ENCODE measurements at regions not wholly inside any gene's neighbourhood (a gene's known extent, or its start where the extent isn't known, plus 50 kb on each side); places are given as distances from the start of the nearest gene placed in this dataset.

DNA sequence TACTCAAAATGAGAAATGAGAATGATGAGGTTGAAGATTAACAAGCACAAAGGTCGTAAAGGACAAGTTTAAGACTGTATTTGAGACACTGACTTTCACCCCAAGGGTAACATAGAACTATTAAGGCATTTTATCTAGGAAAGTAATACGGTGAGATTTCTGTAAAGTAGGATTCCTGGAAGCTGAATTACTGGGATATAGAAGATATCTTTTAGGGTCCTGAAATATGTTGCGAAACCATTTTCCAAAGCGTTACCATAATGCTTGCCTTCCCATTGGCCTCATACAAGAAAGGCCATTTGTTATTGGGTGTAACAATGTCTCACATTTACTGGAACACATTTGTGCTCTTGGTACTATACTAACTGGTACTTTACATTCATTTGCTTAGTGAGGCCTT, 1185.9 kb upstream of the TENM4 start:
- no peak for DNase-seq

DNA sequence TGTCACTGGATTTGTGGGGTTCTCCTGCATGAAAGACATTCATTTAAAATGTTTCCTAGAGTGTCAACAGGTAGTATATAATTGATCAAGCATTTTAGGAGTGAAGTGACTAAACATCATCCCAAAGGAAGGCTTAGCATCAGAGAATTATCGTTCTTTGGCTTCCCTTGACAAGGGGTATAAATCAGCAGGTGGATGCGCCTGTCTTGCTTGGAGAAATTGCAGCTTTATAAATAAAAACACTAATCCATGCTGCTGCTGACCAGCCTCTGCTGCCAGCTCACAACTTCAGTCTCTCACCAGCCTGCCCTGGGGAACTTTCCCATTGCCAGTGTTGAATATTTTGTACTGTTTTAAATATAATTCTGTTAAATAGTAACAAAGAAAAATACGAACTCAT, 1184.7 kb upstream of the TENM4 start:
- no peak for DNase-seq

DNA sequence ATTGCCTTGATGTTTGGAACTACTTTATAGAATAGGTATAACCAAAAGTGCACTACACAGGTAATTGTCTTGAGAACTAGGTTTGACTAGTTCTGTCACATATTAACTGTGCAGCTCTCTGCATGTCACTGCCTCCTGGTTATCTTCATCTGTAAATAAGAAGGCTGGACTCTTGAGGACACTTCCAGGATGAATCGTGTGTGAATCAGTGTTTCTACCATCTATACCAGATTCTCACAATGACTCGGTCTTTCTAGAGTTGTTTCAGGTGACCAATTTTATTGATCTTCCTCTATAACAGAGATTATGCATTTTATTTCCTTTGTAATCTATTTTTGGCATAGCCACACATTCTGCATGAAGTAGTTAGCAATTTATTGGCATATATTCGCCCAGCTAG, 1181.0 kb upstream of the TENM4 start:
- DNase-seq = no peak

DNA sequence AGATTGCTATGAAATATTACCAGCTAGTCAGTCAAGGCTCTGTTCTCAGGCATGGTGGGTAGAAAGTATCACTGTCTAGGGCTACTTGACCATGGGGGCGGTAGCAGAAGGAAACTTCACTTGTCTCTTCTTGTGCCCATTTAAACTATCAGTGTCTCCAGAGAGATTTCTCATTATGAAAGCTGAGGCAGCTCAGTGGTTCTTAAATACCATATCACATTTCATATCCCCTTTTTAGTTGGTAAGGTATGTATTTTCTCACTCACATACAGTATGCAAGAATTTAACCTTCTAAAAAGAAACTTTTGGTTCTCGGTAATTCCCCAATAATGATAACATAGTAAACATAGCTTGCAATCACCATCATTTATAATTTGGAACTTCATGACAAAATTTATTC, 1180.0 kb upstream of the TENM4 start:
- no peak for DNase-seq

DNA sequence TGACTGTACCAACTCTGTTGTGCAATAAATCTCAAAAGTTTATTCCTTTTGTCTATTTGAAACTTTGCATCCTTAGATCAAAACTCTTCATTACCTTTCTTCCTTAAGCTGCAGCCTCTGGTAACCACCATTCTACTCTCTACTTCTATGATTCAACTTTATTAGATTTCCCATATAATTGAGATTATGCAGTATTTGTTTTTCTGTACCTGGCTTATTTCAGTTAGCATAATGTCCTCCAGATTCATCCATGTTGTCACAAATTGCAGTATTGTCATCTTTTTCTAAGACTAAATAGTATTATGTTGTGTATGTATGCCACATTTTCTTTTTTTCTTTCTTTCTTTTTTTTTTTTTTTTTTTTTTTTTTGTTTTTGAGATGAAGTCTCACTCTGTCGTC, 1176.3 kb upstream of the TENM4 start:
- DNase-seq = no peak

GRCh38 chr11:80616070-80616800, 1175.4 kb upstream of the TENM4 start:
- DNase-seq = no peak

DNA sequence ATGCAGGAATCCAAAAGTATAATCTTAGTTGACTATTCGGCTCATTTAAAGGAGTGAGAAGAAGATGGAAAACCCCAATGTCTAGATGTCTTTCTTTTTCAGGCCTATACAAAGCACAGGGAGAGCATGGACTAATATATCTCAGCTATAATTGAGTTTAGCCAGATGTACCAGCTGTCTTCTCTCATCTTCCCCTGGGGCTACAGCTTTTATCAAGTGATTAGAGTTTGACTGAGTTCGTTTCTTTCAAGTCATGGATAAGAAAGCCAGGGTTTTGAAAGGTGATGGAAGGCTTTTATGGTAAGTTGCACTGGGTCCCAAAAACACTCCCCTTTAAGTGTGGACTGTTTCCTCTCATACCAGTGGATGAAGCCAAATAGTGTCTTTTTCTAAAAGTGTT, 1172.8 kb upstream of the TENM4 start:
- no peak for DNase-seq

DNA sequence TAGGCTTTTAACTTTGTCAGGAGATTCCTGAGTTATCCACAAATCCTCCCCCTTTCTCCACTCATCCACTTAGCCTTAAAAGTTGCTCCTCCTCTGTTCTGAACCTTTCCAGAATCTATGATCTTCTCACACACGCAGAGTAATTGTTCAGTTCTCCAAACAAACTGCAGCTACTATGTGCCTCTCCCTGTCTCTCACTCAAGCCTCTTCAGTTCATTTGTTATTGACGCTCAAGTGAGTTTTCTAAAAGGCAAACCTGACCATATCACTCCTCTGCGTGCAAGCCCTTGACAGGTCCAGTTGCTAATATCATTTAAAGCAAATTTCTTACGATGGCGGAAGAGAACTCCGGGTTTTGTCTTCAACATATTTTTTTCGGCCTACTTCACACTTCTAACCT, 1169.7 kb upstream of the TENM4 start:
- peak; percentile 37 for DNase-seq

DNA sequence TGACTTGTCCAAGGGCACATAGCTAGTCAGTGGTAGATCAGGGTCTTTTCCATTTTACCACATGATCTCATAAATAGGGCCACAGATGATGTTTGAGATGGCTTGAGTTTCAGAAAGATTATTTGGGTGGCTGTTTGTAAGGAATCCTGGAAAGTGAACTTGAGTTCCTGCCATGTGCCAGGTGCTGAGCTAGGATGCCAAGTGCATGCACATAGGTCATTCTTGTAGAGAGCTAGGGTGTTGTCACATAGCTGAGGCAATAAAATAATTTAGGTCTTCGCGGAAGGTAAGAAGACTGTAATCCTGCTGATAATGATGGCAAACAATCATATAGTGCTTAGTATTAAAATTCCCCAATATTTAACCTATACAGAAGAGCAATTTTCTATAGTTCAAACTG, 1162.6 kb upstream of the TENM4 start:
- DNase-seq = no peak

GRCh38 chr11:80598905-80599304, 1158.1 kb upstream of the TENM4 start:
- DNase-seq = no peak

DNA sequence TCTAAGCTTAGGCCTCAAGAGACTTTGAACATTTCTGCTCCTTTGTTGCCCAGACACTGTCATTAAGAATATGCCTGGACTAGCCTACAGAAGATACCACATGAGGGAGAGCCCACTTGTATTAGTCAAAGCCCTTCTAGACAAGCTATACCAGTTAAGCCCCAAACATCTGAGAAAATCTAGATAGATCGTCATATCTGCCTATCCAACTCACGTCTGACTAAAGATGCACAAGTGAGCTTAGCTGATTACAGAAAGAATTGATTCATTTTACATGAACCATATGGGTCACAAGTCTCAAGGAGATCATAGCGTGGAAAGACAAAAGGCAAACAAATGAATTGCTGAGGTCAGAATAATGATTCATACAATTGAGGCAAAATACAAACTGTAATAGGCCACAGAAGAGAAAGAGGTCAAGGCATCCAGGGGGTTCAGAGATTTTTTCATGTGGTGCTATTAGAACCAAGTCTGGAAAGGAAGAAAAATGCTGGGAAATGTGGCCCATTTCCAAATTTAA, 1155.5 kb upstream of the TENM4 start:
- DNase-seq = no peak

DNA sequence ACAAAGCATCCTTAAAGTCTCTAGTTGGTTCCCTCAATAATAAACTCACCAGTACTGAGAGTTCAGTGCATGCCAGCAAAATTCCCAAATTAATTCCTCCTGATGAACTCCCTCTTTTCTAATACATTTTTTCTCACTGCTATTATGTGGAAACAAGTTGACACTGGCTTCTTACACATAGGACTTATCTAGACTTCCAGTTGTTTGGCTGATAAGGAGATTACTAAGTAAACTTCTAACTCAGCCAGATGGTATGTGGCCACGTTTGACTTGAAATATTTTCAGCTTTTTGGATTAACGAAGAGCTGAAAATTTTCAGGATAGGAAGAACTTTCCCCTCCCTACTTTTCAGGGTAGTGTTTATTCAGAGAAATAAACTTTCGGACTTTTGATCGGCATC, 1154.2 kb upstream of the TENM4 start:
- DNase-seq = no peak

- DNase-seq = no peak
These were observed 1153.0 kb upstream of the TENM4 start for GRCh38 chr11:80593648-80594374.

DNA sequence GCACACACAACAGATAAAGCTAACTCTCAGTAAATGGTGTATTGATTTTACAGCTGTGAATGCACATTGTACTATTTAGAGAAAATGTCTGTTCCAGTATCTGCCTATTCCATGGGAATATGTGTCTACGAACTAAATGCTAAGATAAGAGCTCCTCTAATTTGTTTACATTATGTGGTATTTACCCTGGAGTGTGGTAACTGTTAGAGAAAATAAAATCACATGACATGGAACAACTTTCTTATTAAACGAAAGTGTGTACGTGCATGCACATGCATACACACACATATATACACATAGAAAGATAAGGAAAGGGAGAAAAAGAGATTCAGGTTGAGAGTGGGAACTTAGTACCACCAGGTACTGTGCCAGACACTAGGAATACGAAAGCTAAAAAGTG, 1151.7 kb upstream of the TENM4 start:
- DNase-seq = no peak

DNA sequence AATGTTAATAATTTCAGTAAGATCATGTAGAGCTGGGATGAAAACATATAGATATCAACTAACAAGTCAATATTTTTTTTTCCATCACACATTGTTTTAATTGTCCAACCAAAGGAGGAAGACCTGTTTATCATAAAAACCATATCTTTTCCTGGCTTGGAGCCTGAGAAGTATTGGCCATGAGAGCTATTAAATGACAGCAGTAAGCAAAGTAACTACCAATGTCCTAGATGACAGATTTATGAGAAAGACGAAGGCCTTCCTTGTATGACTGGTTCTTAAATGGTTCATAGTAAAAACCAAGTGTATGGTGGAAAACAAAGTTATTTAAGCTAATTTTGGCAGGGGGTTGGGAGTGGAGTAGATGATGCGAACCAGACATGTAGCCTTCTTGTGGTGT, 1147.1 kb upstream of the TENM4 start:
- no peak for DNase-seq

DNA sequence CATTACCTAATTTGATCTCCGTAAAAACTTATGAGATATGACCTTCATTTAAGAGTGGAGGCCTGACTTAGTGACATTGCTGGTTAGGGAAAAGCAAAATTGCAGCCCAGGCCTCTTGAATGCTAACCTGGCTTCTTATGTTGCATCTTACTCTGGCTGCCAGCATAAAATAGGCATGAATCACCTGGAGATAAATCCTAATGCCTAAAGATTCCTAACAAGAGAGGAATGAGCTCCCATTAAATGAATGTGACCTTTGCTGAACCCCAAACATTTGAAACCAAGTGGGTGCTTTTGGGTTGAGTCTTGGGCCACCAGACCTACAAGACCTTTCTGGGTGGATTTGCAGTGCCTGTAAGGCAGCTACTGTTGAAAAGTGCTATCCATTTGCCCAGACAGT, 1145.6 kb upstream of the TENM4 start:
- DNase-seq = no peak

DNA sequence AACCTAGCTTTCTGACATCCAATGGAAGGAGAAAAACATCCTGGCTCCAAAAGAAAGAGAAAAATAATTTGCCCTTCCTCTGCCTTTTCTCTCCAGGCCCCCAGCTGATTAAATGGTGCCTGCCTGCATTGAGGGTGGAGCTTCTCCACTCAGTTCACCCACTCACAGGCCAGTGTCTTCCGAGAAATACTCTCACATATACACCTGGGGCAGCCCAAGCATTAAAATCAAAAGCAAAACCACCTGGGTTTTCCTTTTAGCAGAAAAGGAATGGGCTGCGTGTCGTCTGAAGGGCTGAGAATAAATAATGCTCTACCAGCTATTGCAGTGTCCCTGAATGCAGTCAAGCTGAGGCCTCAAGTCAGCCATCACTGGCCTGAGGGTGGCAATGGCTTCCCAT, 1143.8 kb upstream of the TENM4 start:
- DNase-seq = no peak

DNA sequence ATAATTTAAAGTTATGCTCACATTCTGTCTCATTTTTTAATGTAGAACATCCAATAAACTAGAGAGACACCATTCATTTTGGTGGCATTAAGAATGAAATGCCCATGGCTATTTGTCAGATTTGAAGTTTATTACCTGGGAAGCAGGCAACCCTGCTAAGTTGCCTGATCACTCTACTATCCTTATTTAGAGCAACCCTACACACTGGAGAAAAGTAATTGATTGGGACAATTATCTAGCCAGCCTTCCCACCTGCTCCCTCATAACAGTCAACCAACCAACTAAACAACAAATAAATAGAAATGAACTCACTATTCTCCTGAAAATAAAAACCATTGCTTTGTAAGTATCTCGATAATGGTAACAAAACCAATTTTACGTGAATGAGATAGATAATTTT, 1129.0 kb upstream of the TENM4 start:
- DNase-seq = no peak

- no peak for DNase-seq
These were observed 1124.4 kb upstream of the TENM4 start for GRCh38 chr11:80565231-80565630.

GRCh38 chr11:80562523-80563125, 1121.8 kb upstream of the TENM4 start:
- no peak for DNase-seq

DNA sequence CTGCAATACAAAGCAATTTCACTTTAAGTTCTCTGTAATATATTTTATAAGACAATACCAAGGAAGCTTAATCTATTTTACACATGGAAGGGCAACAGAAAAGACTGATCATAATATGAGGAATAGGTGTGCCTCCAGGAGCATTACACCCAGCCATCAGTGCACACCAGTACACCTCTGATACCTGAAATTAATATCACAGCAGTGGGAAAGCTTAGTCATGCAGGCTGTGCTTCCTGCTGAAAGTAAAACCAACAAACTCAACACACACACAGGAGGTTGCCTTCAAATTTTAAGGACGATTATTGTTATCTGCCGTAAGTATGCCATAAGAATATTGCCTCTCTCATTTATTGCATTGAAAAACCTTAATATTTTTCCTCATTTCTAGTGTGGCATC, 1119.1 kb upstream of the TENM4 start:
- no peak for DNase-seq

DNA sequence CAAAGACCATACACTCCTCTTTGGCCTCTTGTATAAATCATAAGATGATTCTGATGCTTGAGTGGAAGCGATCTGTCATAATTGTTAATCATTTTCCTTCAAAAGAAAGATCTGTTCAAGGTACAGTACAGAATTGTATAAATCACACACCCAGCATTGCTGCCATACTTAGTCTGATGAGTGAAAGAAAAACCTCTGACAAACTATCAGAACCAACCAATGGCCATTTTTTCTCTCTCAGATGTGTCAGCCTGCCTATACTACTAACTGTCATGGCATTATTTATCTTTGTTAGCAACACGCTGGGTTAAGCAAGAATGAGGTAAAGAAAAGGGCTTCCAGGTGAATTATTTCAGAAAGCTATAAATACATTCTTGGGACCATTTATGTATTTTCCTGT, 1112.7 kb upstream of the TENM4 start:
- DNase-seq = no peak

DNA sequence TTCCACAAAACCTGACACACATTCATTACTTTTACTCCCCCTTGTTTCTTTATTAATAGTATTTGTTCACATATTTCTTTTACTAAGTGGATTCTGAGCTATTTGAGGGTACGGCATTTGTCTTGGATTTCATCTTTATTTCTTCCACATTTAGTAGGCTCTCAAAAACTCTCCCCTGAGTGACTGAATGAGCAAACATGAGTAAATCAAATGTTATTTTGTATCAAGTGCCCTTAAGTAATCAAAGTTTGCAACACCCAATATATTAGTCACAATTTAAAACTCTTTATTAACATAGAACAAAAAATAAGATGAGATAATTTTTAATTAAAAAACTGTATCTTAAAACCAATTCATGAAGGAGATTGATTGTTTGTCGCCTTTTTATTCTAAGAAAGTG, 1101.9 kb upstream of the TENM4 start:
- DNase-seq = no peak

GRCh38 chr11:80538040-80538439, 1097.2 kb upstream of the TENM4 start:
- DNase-seq = no peak

All from retina (tissue), 1 donor.